Neural cell (in vitro differentiated cells): ENCODE measurements at regions not wholly inside any gene's neighbourhood (a gene's known extent, or its start where the extent isn't known, plus 50 kb on each side); places are given as distances from the start of the nearest gene placed in this dataset.

Experiments used
- CTCF ChIP-seq: fragments of 450-650 bp; IDR thresholded peaks from 2 replicates; pipeline ENCODE4 v1.5.1; 2014; ENCODE audit warnings: antibody characterized with exemption, mild to moderate bottlenecking, moderate library complexity; ENCODE audit not compliant: poor library complexity, severe bottlenecking
- EZH2 ChIP-seq: fragments of 200-600, 300-800 bp; shearing (Covaris generic), sonication (generic); IDR thresholded peaks from 2 replicates; pipeline ENCODE4 v1.6.1; 2014; ENCODE audit warnings: antibody characterized with exemption, low read length, borderline replicate concordance, mild to moderate bottlenecking; ENCODE audit not compliant: insufficient read depth, poor library complexity, severe bottlenecking
- POLR2AphosphoS5 ChIP-seq: IDR thresholded peaks from 2 replicates; pipeline ENCODE4 v1.6.1; 2012
- RAD21 ChIP-seq: fragments of 450-650 bp; conservative IDR thresholded peaks from 2 replicates; pipeline ENCODE4 v1.6.1; 2014; ENCODE audit warnings: antibody characterized with exemption, mild to moderate bottlenecking, moderate library complexity
- SMC3 ChIP-seq: fragments of 450-650 bp; conservative IDR thresholded peaks from 2 replicates; pipeline ENCODE4 v1.6.1; 2014; ENCODE audit warnings: antibody characterized with exemption, mild to moderate bottlenecking, moderate library complexity; ENCODE audit not compliant: poor library complexity

- no peak for TF ChIP-seq CTCF
- TF ChIP-seq SMC3: no peak
- TF ChIP-seq POLR2AphosphoS5: no peak
- no peak for TF ChIP-seq RAD21
- TF ChIP-seq EZH2: no peak
Measured at GRCh38 chr2:238518172-238518820, 91.6 kb downstream of the ASB1 start.
